Peyer's patch (tissue), 4 donors: ENCODE measurements at regions not wholly inside any gene's neighbourhood (a gene's known extent, or its start where the extent isn't known, plus 50 kb on each side); places are given as distances from the start of the nearest gene placed in this dataset.

Experiments used
- CTCF ChIP-seq, 6 experiments: fragments of 450-650 bp in 4 of 6; fragments of 200-600 bp in 2 of 6; sonication (generic) in 1 of 6; IDR thresholded peaks; one replicate each; pipeline ENCODE4 v1.5.1; 2017 to 2019; ENCODE audit warnings: antibody characterized with exemption in 6 of 6, mild to moderate bottlenecking in 3 of 6, moderate library complexity in 1 of 6
- POLR2A ChIP-seq, 2 donors: fragments of 450-650 bp; IDR thresholded peaks; one replicate each; pipeline ENCODE4 v1.5.1; 2017; ENCODE audit warnings: antibody characterized with exemption in 2 of 2, mild to moderate bottlenecking in 2 of 2, moderate library complexity in 2 of 2

GRCh38 chr11:21983431-21983830 is 209.5 kb upstream of the ANO5 start:
- TF ChIP-seq CTCF (IDR thresholded peaks at IDR 0.05) (no peak), POLR2A (IDR thresholded peaks at IDR 0.05) (no peak)
